HG02798 (cell line): ENCODE measurements at regions not wholly inside any gene's neighbourhood (a gene's known extent, or its start where the extent isn't known, plus 50 kb on each side); places are given as distances from the start of the nearest gene placed in this dataset.
"Not testable (repeated sequence)": the region's sequence is repeated elsewhere in the genome, so short reads cannot be mapped to it uniquely, and the experiment has no call there.

Source experiments
- ATAC-seq: cut with Tn5 transposase; IDR thresholded peaks from one replicate; pipeline ENCODE4 v1.9.1; 2021; ENCODE audit warnings: mild to moderate bottlenecking; ENCODE audit not compliant: unreplicated experiment, poor library complexity

DNA sequence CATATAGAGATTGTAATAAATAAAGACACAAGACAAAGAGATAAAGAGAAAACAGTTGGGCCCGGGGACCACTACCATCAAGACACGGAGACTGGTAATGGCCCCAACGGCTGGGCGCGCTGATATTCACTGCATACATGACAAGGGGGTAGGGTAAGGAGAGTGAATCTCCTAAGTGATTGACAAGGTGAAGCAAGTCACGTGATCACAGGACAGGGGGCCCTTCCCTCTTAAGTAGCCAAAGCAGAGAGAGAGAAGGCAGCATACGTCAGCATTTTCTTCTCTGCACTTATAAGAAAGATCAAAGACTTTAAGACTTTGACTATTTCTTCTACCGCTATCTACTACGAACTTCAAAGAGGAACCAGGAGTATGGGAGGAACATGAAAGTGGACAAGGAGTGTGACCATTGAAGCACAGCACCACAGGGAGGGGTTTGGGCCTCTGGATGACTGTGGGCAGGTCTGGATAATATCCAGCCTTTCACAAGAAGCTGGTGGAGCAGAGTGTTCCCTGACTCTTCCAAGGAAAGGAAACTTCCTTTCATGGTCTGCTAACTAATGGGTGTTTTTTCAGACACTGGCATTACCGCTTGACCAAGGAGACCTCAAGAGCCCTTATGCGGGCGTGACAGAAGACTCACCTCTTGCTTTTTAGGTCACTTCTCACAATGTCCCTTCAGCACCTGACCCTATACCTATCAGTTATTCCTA is 75.6 kb downstream of the MRPL39 start:
- ATAC-seq = not testable (repeated sequence)

DNA sequence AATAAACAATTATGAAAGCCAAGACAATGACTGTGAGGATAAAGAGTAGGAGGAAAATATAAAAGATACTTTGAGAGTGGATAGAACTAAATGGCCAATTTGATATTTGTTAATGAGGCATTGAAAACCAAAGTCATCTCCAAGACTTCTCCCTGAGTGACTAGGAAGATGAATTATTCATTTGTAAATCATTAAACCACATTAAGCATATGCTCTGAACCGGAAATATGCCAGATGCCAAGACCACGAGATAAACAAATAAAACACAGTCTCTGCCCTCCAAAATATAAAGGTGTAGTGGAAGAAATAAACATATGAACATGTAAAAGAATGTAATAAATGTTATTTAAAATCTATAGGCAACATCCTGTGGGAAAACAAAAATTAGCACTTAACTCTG is 78.8 kb downstream of the MRPL39 start:
- ATAC-seq = no peak

DNA sequence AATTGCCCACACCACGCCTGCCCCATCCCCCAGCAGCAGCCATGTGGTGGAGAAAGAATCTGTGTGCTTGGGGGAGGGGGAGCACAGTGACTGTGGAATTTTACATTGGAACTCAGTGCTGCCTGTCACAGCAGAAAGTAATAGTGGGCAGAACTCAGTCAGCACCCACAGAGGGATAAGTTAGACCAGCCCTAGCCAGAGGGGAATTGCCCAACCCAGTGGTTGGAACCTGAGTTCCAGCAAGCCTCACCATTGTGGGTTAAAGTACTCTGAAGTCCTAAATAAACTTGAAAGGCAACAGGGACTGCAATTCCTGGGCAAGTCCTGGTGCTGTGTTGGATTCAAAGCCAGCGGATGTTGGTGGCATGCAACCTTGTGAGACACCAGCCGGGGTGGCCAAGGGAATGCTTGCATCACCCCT is 88.8 kb downstream of the MRPL39 start:
- no peak for ATAC-seq

DNA sequence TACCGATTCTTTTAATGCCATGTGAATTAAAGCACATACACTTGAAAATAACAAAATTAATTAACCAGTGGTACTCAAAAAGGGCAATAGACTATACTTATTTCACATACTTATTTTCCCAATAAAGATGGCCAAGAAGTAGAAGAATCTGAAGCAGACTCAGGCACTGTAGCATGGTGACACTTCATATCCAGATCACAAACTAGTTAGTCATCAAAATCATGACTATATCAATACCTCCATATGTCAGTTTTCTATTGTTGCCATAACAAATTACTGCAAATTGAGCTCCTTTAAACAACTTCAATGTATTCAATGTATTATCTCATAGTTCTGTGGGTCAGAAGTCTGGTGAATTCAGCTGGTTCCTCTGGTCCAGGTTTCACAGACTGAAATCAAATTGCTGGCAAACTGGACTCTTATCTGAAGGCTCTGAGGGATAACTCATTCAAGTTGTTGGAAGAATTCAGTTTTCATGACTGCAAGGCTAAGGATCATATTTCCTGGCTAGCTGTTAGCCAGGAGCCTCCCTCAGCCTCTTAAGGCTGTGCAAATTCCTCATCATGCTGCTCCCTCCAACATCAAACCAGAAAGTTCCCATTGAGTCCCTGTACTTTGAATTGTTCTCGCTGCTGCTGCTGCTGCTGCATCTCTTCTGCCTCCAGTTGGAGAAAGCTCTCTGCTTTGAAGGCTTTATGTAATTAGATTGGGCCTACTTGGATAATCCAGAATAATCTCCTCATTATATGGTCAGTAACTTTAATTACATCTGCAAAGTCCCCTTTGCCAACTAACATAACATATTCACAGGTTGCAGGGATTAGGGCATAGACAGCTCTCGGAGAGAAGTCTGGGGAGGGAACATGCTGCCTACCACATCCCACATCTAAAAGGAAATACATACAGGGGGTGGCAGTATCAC is 91.5 kb downstream of the MRPL39 start:
- ATAC-seq = no peak

DNA sequence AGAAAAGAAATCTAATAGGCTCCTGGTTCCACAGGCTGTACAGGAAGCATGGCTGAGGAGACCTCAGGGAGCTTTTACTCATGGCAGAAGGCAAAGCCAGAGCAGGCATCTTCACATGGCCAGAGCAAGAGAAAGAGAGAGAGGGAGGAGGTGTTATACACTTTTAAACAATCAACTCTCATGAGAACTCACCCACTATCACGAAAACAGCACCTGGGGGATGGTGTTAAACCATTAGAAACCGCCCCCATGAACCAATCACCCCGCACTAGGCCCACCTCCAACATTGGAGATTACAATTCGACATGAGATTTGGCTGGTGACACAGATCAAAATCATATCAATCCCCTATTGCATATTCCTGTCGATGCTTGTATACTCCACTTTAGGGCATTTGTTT is 93.5 kb downstream of the MRPL39 start:
- ATAC-seq = no peak

DNA sequence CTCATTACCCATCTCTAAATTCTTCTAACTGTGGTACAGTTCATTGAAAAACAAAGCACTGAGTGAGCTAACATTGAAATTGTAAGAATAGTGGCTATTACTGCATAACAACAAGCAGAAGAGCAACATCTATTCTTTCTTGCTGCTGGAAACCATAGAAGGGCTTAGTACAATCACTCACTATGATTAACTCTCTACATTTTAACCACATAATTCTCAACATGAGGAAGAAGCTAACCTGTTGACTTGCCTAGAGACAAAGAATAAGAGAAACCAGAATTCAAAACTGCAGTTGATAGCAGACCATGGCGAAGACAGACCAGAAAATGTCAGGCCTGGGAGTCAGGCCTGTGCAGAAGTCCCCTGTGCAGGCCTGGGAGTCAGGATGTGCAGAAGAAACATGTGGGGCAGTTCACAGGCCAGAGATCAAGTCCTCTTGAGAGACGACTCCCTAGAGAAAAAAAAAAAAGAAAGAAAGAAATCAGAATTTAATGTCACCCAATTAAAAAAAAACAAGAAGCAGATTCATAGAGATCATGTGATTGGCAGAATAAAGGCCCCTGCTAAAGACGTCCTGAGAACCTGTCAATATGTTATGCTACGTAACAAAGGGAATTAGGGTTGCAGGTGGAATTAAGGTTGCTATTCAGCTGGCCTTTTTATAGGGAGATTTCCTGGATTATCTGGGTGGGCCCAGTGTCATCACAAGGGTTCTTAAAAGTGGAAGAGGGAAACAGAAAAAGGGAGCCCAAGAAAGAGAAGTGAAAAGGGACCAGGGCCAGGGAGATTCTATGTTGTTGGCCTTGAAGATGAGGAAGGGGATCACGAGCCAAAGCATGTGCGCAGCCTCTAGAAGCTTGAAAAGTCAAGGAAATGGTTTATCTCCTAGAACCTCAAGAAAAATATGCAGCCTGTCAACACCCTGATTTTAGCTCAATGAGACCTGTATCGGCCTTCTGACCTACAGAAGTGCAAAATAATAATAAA is 94.9 kb downstream of the MRPL39 start:
- no peak for ATAC-seq

DNA sequence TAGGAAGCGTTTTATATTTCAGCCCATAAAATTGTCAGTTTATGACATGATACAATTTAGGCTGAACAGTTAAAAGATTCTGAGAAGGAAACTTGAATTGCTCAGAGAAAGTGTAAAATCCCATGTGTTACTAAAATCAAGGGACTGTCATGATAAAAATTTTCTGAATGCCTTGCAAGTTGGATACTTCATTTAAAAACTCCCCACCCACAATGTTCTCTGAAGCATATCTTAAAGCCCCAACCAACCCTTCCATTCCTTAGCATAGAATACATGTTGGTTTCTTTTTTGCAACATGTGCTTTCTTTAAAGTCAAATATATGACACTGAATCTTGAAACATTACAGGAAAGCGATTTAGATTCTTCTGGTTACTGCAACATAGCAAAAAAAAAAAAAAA is 97.4 kb downstream of the MRPL39 start:
- peak; percentile 57 for ATAC-seq

DNA sequence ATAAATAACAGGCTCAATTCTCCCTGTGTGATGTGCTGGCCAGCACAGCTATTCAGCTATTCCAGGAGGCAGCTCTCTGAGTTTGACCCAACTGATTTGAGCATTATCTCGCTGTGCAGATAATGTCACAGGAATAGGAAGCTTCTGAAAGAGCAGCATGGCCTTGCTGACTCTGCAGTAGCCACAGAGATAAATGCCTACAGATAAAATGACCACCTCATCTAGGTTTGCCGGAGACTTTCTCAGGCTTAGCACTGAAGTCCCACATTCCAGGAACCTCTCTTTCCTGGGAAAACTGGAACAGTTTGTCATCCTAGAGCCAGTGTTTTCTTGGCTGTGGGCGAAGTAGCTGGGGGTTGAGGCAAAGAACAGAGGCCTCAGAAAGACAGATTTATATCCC is 98.9 kb downstream of the MRPL39 start:
- no peak for ATAC-seq

DNA sequence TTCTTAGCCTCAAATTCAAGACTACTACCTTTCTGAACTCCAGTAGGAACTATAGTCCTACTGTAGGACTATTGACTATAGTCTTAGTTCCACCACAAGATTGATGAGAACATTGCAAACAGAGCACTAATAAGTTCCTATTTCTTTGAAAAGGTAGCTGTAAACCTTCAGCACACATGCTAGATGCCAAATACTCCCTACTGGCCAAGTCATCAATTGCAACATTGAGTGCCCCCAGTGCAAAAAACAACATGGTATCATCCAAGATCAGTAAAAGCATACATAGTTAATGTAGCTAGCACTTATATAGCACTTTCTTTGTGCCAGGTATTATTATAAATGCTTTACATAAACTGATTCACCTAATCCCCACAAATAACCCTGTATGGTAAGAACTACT is 99.8 kb downstream of the MRPL39 start:
- peak; percentile 58 for ATAC-seq

DNA sequence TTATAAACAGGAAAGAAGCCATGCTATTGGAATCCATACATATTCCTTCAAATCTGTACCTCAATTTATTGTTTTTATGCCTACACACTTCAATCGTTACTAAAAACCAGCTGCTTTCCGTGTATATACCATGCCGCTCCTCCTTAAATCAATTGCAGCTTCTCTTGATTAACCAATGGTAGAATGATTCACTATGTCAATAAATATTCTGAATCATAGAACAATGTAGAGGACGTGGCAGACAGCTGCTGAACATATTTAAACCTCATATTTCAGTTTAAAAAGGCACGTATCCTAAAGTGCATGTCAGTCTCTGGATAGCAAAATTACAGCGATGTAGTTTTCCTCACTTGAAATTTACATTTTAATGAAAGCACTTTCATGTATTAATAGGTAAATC is 100.4 kb downstream of the MRPL39 start:
- ATAC-seq = no peak

DNA sequence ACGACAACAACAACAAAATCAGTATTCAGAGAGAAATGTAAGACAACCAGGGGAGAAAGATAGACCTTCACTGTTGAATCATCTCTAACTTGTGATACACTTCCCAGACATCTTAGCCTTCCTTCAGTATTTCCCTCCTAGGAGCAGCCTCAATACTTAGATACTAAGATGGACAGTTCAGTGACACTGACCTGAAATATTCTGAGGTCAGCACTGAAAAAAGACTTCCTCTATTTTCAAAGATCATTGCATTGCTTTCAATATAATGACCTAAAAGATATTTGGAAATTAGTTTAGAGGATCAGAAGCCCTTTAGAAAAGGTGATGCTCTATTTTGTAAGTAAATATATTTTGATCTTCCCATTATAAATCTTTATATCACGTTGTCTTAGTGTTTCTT is 101.0 kb downstream of the MRPL39 start:
- ATAC-seq = no peak

DNA sequence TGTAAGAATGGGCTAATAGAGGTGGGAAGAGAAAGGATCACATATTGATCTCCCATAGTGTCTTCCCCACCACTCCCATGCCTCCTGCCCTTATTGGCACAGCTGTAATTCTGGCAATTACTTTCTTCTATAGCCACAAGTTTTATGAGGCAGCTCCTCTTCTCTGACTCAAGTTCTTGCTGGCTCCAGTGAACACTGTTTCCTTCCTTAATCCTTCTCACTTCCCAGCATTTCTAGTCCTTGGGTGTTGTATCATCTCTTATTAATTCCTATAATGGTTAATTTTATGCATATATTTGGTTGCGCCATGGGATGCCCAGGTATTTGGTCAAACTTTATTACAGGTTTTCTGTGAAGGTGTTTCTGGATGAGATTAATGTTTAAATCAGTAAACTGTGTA is 103.3 kb downstream of the MRPL39 start:
- ATAC-seq = no peak

DNA sequence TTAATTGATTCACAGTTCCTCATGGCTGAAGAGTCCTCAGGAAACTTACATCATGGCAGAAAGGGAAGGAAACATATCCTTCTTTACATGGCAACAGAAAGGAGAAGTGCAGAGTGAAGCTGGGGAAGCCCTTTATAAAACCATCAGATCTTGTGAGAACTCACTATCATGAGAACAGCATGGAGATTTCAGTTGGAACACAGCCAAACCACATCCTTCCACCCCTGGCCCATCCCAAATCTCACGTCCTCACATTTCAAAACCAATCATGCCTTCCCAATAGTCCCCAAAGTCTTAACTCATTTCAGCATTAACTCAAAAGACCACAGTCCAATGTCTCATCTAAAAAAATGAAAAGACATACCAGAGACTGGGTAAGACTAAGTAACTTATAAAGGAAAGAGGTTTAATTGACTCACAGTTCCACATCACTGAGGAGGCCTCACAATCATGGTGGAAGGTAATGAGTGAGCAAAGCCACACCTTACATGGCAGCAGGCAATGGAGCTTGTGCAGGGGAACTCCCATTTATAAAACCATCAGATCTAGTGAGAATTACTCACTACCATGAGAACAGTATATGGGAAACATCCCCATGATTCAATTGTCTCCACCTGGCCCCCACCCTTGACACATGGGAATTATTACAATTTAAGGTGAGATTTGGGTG is 105.2 kb downstream of the MRPL39 start:
- peak; percentile 65 for ATAC-seq

DNA sequence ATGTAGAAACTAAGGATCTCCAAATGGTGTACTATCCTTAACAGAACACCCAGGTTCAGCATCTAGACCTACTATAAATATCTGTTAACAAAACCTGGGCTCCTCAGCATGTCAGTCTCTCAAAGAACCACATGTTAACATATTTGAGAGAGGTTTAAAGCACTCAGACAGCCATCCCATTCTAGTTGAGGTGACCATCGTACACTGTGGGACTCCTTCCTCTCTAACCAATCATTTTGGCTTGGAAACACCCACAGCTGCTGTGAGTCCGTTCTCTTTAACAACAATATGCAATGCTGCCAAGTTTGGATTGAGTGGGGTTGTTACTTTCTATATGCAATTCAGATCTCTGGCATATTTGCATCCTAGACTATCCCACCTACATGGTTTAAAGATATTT is 105.8 kb downstream of the MRPL39 start:
- no peak for ATAC-seq

DNA sequence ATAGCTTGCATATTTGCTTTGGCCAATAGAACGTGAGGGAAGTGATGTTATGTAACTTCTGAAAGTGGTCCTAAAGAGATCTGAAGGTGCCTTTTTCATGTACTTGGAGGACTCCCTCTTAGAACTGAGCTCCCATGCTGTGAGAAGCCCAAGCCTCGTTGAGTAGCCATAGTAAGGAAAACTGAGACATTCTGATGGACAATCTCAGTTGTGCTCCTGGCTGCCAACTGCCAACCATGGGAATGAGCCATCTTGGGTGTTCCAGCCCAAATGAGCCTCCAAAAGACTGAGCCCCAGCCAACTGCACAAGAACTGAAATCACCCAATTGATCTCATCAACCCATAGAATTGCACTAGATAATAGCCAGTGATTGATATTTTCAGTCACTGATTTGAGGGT is 106.7 kb downstream of the MRPL39 start:
- ATAC-seq = no peak

DNA sequence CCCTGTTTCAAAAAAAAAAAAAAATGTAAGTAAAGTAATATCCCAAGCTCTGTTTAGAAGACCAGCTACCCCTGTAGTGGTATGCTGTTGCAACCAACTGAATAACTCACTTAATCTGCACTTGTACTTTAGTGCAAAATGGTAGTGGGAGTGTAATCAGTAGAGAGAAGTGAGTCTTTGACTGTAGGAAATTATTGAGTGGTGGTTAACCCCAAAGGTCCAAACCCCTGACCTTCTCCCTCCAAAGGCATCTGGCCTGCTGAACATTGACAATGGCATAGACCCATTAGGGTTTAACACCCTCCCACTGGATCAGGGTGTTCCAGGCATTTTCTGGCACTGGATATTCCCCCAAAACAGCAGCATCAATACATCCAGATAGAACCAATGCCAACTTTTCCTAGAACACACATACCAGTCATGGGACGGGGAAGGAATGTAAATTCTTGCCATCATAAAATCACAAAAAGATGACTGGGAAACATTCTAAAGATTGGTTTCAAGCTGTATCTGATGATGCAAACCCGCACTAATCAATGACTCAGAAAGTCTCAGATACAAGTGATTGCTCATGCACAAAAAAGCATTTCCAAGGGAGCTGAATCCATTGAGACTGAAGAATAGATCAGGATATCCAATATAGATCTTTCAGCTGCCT is 110.3 kb downstream of the MRPL39 start:
- ATAC-seq = no peak

DNA sequence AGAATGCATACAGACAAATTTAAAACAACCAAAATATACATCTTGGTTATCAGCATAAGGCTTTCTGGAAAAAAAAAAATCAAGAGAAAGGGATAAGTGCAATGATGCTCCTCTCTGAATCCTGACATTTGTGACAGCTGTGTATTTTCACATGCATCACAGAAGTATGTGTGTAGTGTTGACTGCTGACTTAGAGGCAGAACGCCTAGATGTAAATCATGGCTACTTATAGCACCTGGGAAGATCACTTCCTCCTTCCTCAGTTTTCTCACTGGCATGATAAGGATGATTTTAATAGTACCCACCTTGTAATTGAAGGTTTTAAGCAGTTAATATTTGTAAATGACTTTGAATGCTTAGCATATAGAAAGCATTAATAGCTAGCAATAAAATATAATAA is 112.5 kb downstream of the MRPL39 start:
- no peak for ATAC-seq

DNA sequence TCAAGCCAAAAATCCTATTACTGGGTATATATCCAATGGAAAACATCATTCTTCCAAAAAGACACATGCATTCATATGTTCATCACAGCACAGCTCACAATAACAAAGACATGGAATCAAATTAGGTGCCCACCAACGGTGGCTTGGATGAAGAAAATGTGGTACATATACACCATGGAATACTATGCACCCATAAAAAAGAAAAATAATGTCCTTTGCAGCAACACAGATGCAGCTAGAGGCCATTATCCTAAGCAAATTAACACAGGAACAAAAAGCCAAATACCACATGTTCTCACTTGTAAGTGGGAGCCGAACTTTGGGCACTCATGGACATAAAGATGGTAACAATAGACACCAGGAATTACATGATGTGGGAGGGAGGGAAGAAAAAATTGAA is 113.6 kb downstream of the MRPL39 start:
- ATAC-seq = no peak

DNA sequence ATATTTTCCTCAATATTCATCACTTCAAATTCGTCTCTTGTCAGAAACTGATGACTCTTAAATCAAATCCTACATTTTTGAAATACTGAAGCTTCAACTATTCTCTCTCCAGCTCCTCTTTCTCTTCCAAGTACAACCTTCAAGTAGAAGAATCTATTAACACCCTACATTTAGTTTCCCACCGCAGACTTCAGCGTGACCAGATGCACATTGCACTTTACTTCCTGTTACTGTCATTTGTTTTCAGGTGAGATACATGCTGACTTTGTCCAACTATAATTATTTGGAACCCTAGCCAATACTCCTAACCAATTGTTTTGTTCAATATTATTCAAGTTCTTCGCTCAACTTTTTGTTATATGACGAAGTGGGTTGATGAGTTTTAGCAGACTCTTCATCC is 116.0 kb downstream of the MRPL39 start:
- ATAC-seq = peak; percentile 29
